ENCODE measurements at regions not wholly inside any gene's neighbourhood (a gene's known extent, or its start where the extent isn't known, plus 50 kb on each side); places are given as distances from the start of the nearest gene placed in this dataset.
"Not testable (repeated sequence)": the region's sequence is repeated elsewhere in the genome, so short reads cannot be mapped to it uniquely, and the experiment has no call there.

DNA sequence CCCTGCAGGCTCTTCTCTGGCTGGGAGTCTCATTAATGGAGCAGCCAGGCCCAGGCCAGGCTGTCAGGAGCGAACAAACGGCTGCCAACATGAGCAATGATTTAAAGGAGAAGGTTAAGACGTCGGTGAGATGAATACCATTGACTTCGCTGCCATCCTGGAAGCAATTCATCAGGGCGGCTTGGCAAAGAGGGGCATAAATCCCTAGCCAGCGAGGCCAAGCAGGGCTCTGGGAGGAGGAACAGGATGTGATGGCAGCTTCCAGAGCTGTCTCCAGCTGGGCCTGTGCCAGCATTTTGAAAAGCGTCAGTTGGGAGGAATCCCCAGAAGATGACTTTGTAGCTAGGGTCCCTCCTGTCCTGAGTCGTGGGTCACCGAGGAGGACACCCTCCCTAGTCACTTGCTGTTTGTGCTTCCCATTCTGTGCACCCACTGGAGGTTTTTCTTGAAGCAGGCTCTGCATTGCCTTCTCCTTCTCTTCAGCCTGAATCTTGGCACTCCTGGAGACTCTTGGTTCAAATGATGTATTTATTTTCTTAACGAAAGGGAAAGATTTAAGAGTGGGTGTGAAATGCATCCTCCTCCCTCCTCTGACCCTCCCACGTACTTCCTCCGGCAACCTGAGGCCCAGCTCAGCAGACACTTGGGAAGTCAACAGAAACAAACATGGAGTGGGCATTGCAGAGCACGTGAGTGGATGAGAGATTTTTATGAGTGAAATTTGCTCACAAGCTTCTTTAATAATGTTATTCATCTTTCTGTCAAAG is 476.3 kb upstream of the CADM1 start:
- no peak for TF ChIP-seq CTCF (IDR thresholded peaks at IDR 0.05; ENCODE audit: low read depth, low read length)
- H3K4me3 ChIP-seq (ENCODE audit: low read depth, low read length), result no peak overlapping the region

GRCh38 chr11:115974703-115975102 is 470.5 kb upstream of the CADM1 start:
- TF ChIP-seq CTCF (IDR thresholded peaks at IDR 0.05; ENCODE audit: low read depth, low read length), result no peak
- no peak overlapping the region for H3K4me3 ChIP-seq (ENCODE audit: low read depth, low read length)

DNA sequence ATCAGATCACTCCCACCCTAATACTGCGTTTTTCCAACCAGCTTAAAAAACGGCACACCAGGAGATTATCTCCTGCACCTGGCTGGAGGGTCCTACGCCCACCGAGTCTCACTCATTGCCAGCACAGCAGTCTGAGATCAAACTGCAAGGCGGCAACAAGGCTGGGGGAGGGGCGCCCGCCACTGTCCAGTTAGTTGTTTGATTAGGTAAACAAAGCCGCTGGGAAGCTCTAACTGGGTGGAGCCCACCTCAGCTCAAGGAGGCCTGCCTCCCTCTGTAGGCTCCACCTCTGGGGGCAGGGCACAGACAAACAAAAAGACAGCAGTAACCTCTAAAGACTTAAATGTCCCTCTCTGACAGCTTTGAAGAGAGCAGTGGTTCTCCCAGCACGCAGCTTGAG is 463.0 kb upstream of the CADM1 start:
- not testable (repeated sequence) for H3K4me3 ChIP-seq (ENCODE audit: low read depth, low read length)

DNA sequence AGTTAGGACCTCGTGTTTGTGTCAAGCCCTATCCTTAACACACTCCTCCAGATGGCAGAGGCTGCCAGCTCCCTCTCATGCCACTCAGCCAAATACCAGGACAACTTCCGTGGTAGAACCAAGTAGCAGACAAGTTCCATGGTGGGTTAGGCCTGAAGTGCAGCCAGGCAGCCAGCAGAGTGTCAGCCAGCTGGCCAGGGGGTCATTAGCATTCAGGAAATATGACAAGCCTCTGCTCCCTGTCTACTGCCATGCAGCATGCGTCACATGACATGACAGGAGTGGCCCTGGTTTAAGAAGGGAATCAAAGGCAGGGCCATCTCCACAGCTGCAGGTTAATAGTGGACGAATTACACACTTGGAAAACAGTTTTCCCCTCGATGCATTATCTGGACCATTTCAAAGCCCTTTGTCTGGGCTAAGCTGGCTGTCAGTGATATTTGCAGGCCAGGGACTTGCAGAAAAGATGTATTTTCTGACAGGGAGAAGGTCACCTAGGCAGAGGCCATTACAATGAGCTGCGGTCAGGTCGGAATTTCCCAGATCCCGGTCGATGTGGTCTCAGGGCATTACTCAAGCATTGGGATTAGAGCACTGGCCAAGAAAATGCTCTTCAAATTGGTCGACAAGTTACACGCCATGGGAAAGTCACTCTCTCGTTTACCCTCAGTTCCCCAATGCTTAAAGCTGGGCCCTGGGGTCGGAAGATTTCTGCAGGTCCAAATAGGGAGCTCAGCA is 461.7 kb upstream of the CADM1 start:
- no peak for TF ChIP-seq CTCF (IDR thresholded peaks at IDR 0.05; ENCODE audit: low read depth, low read length)
- no peak overlapping the region for H3K4me3 ChIP-seq (ENCODE audit: low read depth, low read length)

DNA sequence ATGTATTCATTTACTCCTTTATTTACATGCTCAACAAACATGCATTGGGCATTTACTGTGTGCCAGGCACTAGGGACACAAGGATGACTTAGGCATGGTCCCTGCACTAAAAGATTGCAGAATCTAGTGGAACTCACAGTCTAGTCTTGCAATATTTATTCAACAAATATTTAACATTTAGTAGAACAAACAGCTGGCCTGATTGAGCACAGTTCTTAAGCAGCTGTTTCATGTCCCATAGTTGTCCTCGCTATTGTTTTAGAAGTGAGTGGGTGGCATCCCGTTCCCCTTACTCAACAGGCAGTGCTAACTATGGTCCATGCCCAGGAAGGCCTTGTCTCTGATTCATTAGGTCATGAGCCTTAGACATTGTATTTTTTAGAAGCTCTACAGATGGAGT is 459.9 kb upstream of the CADM1 start:
- H3K4me3 ChIP-seq (ENCODE audit: low read depth, low read length), result no peak overlapping the region
- TF ChIP-seq CTCF (IDR thresholded peaks at IDR 0.05; ENCODE audit: low read depth, low read length), result no peak

DNA sequence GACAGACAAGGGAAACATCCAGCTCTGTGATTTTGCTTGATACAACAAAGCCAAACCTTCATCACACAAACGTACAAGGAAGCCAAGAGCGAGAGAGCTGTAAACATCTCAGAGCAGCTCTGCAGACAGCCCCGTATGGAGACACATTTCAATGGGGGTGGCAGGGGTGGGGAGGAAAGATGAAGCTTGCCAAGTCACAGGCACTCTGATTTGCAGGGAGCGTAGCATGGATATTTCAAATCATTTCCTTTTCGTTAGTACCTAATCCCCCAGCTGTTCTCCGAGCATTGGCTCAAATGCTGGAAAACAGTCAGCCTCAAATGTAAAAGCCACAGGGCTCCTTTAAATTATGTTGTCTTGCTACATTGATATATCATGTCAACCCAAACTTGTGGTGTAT is 458.9 kb upstream of the CADM1 start:
- no peak overlapping the region for H3K4me3 ChIP-seq (ENCODE audit: low read depth, low read length)
- TF ChIP-seq CTCF (IDR thresholded peaks at IDR 0.05; ENCODE audit: low read depth, low read length), result no peak

DNA sequence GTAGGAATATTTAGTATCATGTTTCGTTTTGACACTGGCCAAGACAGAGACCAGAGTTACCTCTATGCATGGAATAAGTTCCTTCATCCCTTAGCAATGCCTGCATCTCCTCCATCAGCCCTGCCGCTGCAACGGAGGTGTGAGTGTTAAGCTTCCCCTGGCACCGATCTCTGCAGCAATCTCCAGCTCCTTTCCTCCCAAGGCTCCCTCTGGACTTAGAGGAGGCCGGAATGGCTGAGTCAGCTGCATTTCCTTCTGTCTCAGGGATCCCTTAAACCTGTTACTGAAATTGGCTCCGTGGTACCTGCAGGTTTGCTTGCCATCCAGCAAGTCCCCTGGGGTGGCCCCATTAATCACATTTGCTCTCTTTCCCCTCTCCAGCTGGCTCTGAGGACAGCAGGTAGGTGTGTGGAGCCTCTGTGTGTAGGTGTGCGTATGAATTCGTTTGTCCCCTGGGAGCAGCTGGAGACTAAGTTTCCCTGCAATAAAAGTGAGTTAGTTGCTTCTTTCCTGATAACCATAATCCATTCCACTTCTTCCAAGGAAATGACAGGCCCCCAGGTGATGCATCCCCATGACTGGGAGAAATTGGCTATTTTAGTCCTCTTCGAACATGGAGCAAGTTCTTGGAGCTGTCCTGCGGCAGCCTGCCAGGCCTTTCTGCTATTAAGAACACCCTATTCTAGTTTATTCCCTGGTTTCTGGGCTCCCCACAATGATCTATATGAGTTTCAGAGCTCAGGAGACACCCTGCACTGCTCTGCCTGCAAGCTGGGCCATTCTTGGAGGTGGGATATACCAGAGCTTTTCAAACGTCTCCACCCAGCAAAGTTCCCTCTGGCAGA is 457.2 kb upstream of the CADM1 start:
- TF ChIP-seq CTCF (IDR thresholded peaks at IDR 0.05; ENCODE audit: low read depth, low read length), result no peak
- no peak overlapping the region for H3K4me3 ChIP-seq (ENCODE audit: low read depth, low read length)
